HCT116 (cell line): ENCODE measurements at regions not wholly inside any gene's neighbourhood (a gene's known extent, or its start where the extent isn't known, plus 50 kb on each side); places are given as distances from the start of the nearest gene placed in this dataset.

Experiments used
- ATAC-seq: fragments of 200-7000 bp; cut with Tn5 transposase; 2 replicates; pipeline ENCODE4 v1.9.1; 2020; ENCODE audit warnings: mild to moderate bottlenecking, moderate library complexity
- BruUV-seq: library from RNA; stranded (reverse); fragments of 400-500 nt; replicated peaks from 2 replicates; lab custom pipeline; 2021; lab: Mats Ljungman, UMichigan
- CTCF ChIA-PET: fragments of 300-600 bp; sonication (Branson Sonifier 250); formaldehyde crosslinking; loops from one replicate; lab custom pipeline; 2021; ENCODE audit warnings: antibody characterized with exemption; lab: Charles Lee
- POLR2A ChIA-PET: fragments of 300-600, 350-600 bp; sonication (Branson Sonifier 250); formaldehyde crosslinking; loops from one replicate; lab custom pipeline; 2021; ENCODE audit warnings: antibody characterized with exemption; lab: Charles Lee
- RAD21 ChIA-PET, 2 experiments: fragments of 300-600 bp; sonication (Branson Sonifier 250); formaldehyde crosslinking; loops; one replicate each; lab custom pipeline; 2023; ENCODE audit warnings: low total read pairs in 2 of 2; ENCODE audit not compliant: uncharacterized antibody in 2 of 2, unreplicated experiment in 2 of 2, low non-redundant PET in 1 of 2; lab: Charles Lee
- DNase-seq: peaks from one replicate; pipeline ENCODE4 v3.0.0-alpha.2; 2010; ENCODE audit warnings: low read depth, low spot score
- H2AFZ ChIP-seq: fragments of 200-600 bp; shearing (Covaris generic), sonication (generic); 2 replicates; pipeline ENCODE4 v1.6.1; 2017; ENCODE audit warnings: low read depth, mixed run types, mixed read lengths, antibody characterized with exemption, low read length; ENCODE audit not compliant: poor library complexity, severe bottlenecking
- H3K27ac ChIP-seq: 2 replicates; pipeline ENCODE4 v1.5.1; 2012; ENCODE audit warnings: low read depth, low read length
- H3K27me3 ChIP-seq: fragments of 200-600 bp; sonication (generic); 2 replicates; pipeline ENCODE4 v1.6.1; 2016; ENCODE audit warnings: mixed run types, low read length, mixed read lengths; ENCODE audit not compliant: insufficient read depth
- H3K36me3 ChIP-seq, 2 experiments: fragments of 200-500 bp in 1 of 2; fragments of 200-600 bp in 1 of 2; sonication (Bioruptor generic) in 1 of 2; sonication (generic) in 1 of 2; 2 replicates each; pipeline versions ENCODE4 v1.5.1 to v1.6.1; 2014 to 2016; ENCODE audit warnings: low read length in 2 of 2, inconsistent platforms in 1 of 2, mixed read lengths in 1 of 2, mixed run types in 1 of 2; ENCODE audit not compliant: insufficient read depth in 2 of 2, control insufficient read depth in 1 of 2
- H3K4me1 ChIP-seq, 2 experiments: fragments of 200-600 bp in 1 of 2; sonication (generic) in 1 of 2; 2 replicates each; pipeline versions ENCODE4 v1.5.1 to v1.6.1; 2012 to 2017; ENCODE audit warnings: low read length in 2 of 2, inconsistent platforms in 1 of 2, mild to moderate bottlenecking in 1 of 2, mixed read lengths in 1 of 2, mixed run types in 1 of 2, moderate library complexity in 1 of 2; ENCODE audit not compliant: insufficient read depth in 2 of 2, control insufficient read depth in 1 of 2
- H3K4me2 ChIP-seq: fragments of 200-600 bp; sonication (generic); 2 replicates; pipeline ENCODE4 v1.6.1; 2017; ENCODE audit warnings: mixed run types, low read length, mixed read lengths
- H3K4me3 ChIP-seq, 2 experiments: fragments of 200-600 bp in 1 of 2; sonication (generic) in 1 of 2; replicated peaks in 1 of 2; 2 replicates each; pipeline ENCODE4 v1.5.1; 2011 to 2016; ENCODE audit warnings: low read length in 2 of 2, control low read depth in 1 of 2, low read depth in 1 of 2, mild to moderate bottlenecking in 1 of 2, mixed read lengths in 1 of 2, mixed run types in 1 of 2
- H3K79me2 ChIP-seq: fragments of 200-600 bp; sonication (generic); 2 replicates; pipeline ENCODE4 v1.6.1; 2017; ENCODE audit warnings: mild to moderate bottlenecking, mixed run types, low read length, moderate library complexity, mixed read lengths; ENCODE audit not compliant: insufficient read depth
- H3K9ac ChIP-seq: fragments of 200-600 bp; sonication (generic); 2 replicates; pipeline ENCODE4 v1.6.1; 2016; ENCODE audit warnings: low read length, mixed read lengths
- H3K9me2 ChIP-seq: fragments of 200-600 bp; sonication (generic), shearing (Covaris generic); 2 replicates; pipeline ENCODE4 v1.6.1; 2017; ENCODE audit warnings: mixed run types, mild to moderate bottlenecking, moderate library complexity; ENCODE audit not compliant: insufficient read depth
- H3K9me3 ChIP-seq, 2 experiments: fragments of 200-500 bp in 1 of 2; fragments of 200-600 bp in 1 of 2; sonication (Bioruptor generic) in 1 of 2; sonication (generic) in 1 of 2; 2 replicates each; pipeline ENCODE4 v1.6.1; 2014 to 2017; ENCODE audit warnings: low read length in 2 of 2, mixed read lengths in 2 of 2, inconsistent platforms in 1 of 2, low read depth in 1 of 2, mild to moderate bottlenecking in 1 of 2, mixed run types in 1 of 2, moderate library complexity in 1 of 2; ENCODE audit not compliant: control insufficient read depth in 1 of 2, insufficient read depth in 1 of 2
- H4K20me1 ChIP-seq: fragments of 200-600 bp; sonication (generic), shearing (Covaris generic); 2 replicates; pipeline ENCODE4 v1.6.1; 2017; ENCODE audit warnings: mixed run types, mild to moderate bottlenecking, moderate library complexity; ENCODE audit not compliant: insufficient read depth
- ATF3 ChIP-seq: IDR thresholded peaks from 2 replicates; pipeline ENCODE4 v1.6.1; 2012
- CBX3 ChIP-seq: IDR thresholded peaks from 2 replicates; pipeline ENCODE4 v1.6.1; 2012; ENCODE audit warnings: low read depth
- CEBPB ChIP-seq: IDR thresholded peaks from 2 replicates; pipeline ENCODE4 v1.6.1; 2012; ENCODE audit warnings: low read depth
- CTCF ChIP-seq, 3 experiments: fragments of 200-600 bp in 1 of 3; sonication (generic) in 1 of 3; IDR thresholded peaks in 2 of 3; conservative IDR thresholded peaks in 1 of 3; 2 replicates each; pipeline ENCODE4 v1.5.1; 2012 to 2017; ENCODE audit warnings: low read depth in 2 of 3, low read length in 2 of 3, antibody characterized with exemption in 1 of 3, borderline replicate concordance in 1 of 3, control low read depth in 1 of 3, mild to moderate bottlenecking in 1 of 3, mixed read lengths in 1 of 3, mixed run types in 1 of 3, moderate library complexity in 1 of 3; ENCODE audit not compliant: insufficient read depth in 1 of 3
- EGR1 ChIP-seq: IDR thresholded peaks from 2 replicates; pipeline ENCODE4 v1.6.1; 2012; ENCODE audit warnings: low read depth
- ELF1 ChIP-seq: IDR thresholded peaks from 2 replicates; pipeline ENCODE4 v1.6.1; 2012; ENCODE audit warnings: low read depth, borderline replicate concordance
- FOSL1 ChIP-seq: IDR thresholded peaks from 2 replicates; pipeline ENCODE4 v1.6.1; 2012; ENCODE audit warnings: low read depth
- MAX ChIP-seq: IDR thresholded peaks from 2 replicates; pipeline ENCODE4 v1.6.1; 2012
- POLR2AphosphoS5 ChIP-seq: IDR thresholded peaks from 2 replicates; pipeline ENCODE4 v1.6.1; 2011; ENCODE audit warnings: mild to moderate bottlenecking, low read depth, low read length, moderate library complexity
- RAD21 ChIP-seq: IDR thresholded peaks from 2 replicates; pipeline ENCODE4 v1.6.1; 2012; ENCODE audit warnings: low read depth, mild to moderate bottlenecking
- REST ChIP-seq: IDR thresholded peaks from 2 replicates; pipeline ENCODE4 v1.6.1; 2012; ENCODE audit warnings: low read depth
- SIN3A ChIP-seq: IDR thresholded peaks from 2 replicates; pipeline ENCODE4 v1.6.1; 2012; ENCODE audit warnings: low read depth
- SP1 ChIP-seq: IDR thresholded peaks from 2 replicates; pipeline ENCODE4 v1.6.1; 2012; ENCODE audit warnings: low read depth
- SRF ChIP-seq: IDR thresholded peaks from 2 replicates; pipeline ENCODE4 v1.6.1; 2012; ENCODE audit warnings: low read depth
- TCF7L2 ChIP-seq: IDR thresholded peaks from 2 replicates; pipeline ENCODE4 v1.7.0; 2011; ENCODE audit warnings: borderline replicate concordance, inconsistent platforms; ENCODE audit not compliant: insufficient read depth, insufficient read length; ENCODE audit errors: extremely low read depth
- YY1 ChIP-seq: IDR thresholded peaks from 2 replicates; pipeline ENCODE4 v1.6.1; 2011; ENCODE audit warnings: low read length, low read depth, moderate library complexity, mild to moderate bottlenecking; ENCODE audit not compliant: insufficient replicate concordance; ENCODE audit errors: extremely low read depth
- ZFX ChIP-seq: fragments of 450-650 bp; IDR thresholded peaks from 2 replicates; pipeline ENCODE4 v1.6.1; 2017
- ZNF274 ChIP-seq: fragments of 200-500 bp; sonication (Bioruptor generic); IDR thresholded peaks from 2 replicates; pipeline ENCODE4 v1.6.1; 2014; ENCODE audit warnings: mild to moderate bottlenecking, low read depth, low read length, inconsistent platforms
- intact Hi-C: fragments of 100-400 bp; cut with micrococcal nuclease; formaldehyde crosslinking; loops from 2 replicates; pipeline ENCODE4 v1.10.0; 2022

- no peaks in the 10 kb centered on the region for H3K9me2 ChIP-seq
- H3K36me3 ChIP-seq, result no peaks in the 10 kb centered on the region
- intact Hi-C loops, result loop anchor here (5.0 kb wide), 2 partner anchors 112 to 938 kb away; no protein-coding TSS in a partner anchor
- no peak for DNase-seq
- H3K9me3 ChIP-seq, result no peaks in the 10 kb centered on the region
- no peaks in the 10 kb centered on the region for H3K79me2 ChIP-seq
- no peaks in the 10 kb centered on the region for H4K20me1 ChIP-seq
- BruUV-seq, result no TSS peak
- H2AFZ ChIP-seq, result no peak overlapping the region
- H3K27me3 ChIP-seq, result no peaks in the 10 kb centered on the region; the same call in 1 of the 2 replicates
- no peak overlapping the region for H3K4me3 ChIP-seq
- no peaks in the 10 kb centered on the region; a peak in 1 of 4 replicates for H3K4me1 ChIP-seq
- POLR2A ChIA-PET, result no interaction called here
- no peak for TF ChIP-seq ZFX
- TF ChIP-seq POLR2AphosphoS5, result no peak
- TF ChIP-seq TCF7L2, result no peak
- no peak for TF ChIP-seq FOSL1
- no peak for TF ChIP-seq MAX
- no peak for TF ChIP-seq CTCF (IDR thresholded peaks at IDR 0.05 in 2 of 3, conservative IDR thresholded peaks at IDR 0.05 in 1 of 3; ENCODE audit: borderline replicate concordance in 1 of 3, insufficient read depth in 1 of 3, low read depth in 2 of 3, low read length in 2 of 3)
- TF ChIP-seq SRF, result no peak
- TF ChIP-seq YY1, result no peak
- TF ChIP-seq SP1, result no peak
- TF ChIP-seq SIN3A, result no peak
- TF ChIP-seq CEBPB, result no peak
- TF ChIP-seq EGR1, result no peak
- no peak for TF ChIP-seq ELF1
- TF ChIP-seq RAD21, result no peak
- TF ChIP-seq ZNF274, result no peak
- no peak for TF ChIP-seq ATF3
- TF ChIP-seq REST, result no peak
- no peak for TF ChIP-seq CBX3
- TF ChIP-seq, all 23 proteins: peak for 0
- ChIA-PET CTCF (no interaction called here), RAD21 (no interaction called here)
- Histone ChIP-seq H3K27ac (no peak overlapping the region), H3K9ac (no peak overlapping the region), H3K4me2 (no peak overlapping the region)
- ATAC-seq, result no peak
Measured at GRCh38 chr15:38819387-38819950, 254.9 kb upstream of the RASGRP1 start.
